Activated naive CD4-positive, alpha-beta T cell treated with anti-CD3 and anti-CD28 coated beads, Interleukin-2, amount 50 U/mL, for 16 hours (primary cell): ENCODE measurements at regions not wholly inside any gene's neighbourhood (a gene's known extent, or its start where the extent isn't known, plus 50 kb on each side); places are given as distances from the start of the nearest gene placed in this dataset.
"Not testable (repeated sequence)": the region's sequence is repeated elsewhere in the genome, so short reads cannot be mapped to it uniquely, and the experiment has no call there.

Experiments used
- DNase-seq: peaks from one replicate; pipeline ENCODE4 v3.0.0-alpha.2; 2020

GRCh38 chr7:136303162-136303561 lies 326.0 kb upstream of the MTPN start:
- no peak for DNase-seq

DNA sequence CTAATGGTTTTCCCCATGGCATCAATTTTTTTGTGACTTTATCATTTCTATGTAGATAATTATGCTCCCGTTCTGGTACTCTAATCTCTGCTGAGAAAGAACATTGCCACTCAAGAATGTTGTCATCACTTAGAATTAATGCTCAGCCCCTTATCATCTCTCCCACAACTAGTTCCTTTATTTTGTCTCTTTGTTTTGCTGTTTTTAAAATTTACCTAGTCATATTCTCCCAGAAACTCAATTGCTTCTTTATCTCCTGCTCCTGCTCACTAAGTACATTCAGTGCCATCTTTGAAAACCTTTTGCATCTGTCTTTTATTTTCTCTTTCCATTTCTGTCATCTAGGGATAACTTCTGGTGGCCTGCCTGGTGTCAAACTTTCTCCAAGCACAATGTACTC lies 324.9 kb upstream of the MTPN start:
- no peak for DNase-seq

DNA sequence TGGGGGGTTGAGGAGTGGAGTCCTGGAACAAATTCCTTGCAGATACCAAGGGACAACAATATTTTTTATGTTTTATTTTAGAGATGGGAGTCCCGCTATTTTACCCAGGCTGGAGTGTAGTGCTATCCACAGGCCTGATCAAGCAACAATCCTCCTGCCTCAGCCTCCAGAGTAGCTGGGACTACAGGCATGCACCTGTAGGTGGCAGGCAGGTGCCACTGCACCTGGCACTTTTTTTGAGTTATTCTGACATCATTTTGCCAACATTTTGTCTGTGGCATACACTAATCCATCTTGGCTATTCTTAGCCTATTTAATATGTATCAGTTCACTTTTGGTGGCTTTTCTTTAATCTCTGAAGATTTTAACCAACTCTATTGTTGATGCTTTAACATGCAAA lies 317.8 kb upstream of the MTPN start:
- DNase-seq = no peak

- no peak for DNase-seq
Observed at GRCh38 chr7:136293841-136294391, 316.8 kb upstream of the MTPN start.

DNA sequence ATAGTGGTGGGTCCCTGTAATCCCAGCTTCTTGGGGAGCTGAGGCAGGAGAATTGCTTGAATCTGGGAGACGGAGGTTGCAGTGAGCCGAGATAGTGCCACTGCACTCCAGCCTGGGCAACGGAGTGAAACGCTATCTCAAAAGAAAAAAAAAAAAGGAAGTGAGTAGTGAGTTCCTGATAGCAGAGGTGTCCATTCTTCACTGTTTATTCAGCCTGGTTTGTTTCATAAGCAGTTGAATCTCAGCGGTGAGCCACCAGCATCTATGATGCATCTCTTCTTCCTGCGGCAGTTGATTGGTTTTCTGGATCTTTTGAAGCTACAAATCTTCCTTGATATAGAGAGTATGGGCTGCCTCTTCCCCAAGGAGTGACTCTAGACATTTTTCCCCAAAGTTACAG lies 316.1 kb upstream of the MTPN start:
- DNase-seq = no peak

GRCh38 chr7:136292365-136292764 lies 315.2 kb upstream of the MTPN start:
- no peak for DNase-seq

GRCh38 chr7:136290351-136290750 lies 313.2 kb upstream of the MTPN start:
- no peak for DNase-seq

GRCh38 chr7:136278057-136278456 lies 300.9 kb upstream of the MTPN start:
- DNase-seq = no peak

- DNase-seq = no peak
Observed at GRCh38 chr7:136275794-136276193, 298.6 kb upstream of the MTPN start.

DNA sequence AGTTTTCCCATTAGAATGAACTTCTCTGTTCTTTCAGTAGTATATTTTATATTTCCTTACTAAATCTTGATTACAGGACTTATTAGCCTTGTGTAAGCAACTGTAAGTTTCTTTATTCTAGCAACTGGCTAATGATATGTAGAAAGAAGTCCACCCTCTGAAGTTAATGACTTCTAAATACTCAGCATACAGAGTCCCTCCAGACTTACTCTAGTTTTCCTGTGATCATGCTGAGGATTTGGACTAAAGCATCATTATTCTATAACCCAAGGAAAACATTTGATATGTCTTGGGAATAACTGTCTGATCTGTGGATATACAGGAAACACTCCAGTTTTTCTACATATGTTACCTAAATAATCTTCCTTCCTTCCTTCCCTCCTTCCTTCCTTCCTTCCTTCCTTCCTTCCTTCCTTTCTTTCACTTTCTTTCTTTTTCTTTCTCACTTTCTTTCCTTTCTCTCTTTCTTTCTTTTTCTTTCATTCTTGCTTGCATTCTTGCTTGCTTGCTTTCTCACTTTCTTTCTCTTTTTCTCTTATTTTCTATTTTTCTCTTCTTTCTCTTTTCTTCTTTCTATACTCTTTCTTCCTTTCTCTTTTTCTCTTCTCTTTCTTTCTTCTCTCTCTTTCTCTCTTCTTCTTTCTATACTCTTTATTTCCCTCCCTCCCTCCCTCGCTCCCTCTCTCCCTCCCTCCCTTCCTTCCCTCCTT lies 297.6 kb upstream of the MTPN start:
- no peak for DNase-seq

- no peak for DNase-seq
Observed at GRCh38 chr7:136272934-136273333, 295.8 kb upstream of the MTPN start.

DNA sequence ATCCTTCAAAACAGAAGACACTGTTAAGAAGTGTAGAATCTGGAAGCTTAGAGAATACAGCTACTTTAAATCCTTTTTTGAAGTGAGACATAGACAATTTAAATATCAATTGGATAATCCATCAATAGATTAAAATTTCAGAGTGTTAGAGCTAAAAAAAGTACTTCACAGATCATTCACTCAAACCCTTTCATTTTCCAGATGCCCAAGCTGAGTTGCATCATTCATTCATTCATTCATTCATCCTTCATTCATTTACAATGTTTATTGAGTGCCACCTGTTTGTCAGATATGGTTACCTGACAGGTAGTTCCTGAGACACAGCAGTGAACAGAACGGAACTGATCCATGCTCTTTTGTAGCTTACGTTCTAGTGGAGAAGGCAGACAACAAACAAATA lies 290.7 kb upstream of the MTPN start:
- no peak for DNase-seq

GRCh38 chr7:136266457-136266856 lies 289.3 kb upstream of the MTPN start:
- DNase-seq = no peak

- DNase-seq = not testable (repeated sequence)
Observed at GRCh38 chr7:136264304-136264703, 287.1 kb upstream of the MTPN start.

GRCh38 chr7:136263112-136263860 lies 286.1 kb upstream of the MTPN start:
- DNase-seq = not testable (repeated sequence)

GRCh38 chr7:136260591-136260990 lies 283.4 kb upstream of the MTPN start:
- DNase-seq = not testable (repeated sequence)

GRCh38 chr7:136259074-136259473 lies 281.9 kb upstream of the MTPN start:
- DNase-seq = no peak

DNA sequence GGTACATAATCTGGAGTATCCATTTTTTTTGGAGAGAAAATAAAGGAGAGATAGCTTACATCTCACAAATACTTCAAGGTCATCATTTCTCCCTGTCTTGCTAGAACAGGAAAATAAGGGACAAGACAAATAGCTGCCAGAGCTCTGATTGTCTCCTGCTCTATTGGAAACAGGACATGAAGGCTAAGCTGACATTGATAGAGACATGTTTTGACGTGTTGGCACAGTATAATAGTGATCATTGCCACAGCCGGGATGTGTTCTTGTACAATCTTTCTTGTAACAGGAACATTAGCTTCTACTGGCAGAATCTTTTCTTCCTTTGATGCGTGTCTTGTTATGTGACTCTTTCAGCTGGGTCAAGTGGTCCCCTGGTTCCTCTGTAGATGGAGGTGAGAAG lies 279.3 kb upstream of the MTPN start:
- DNase-seq = no peak

DNA sequence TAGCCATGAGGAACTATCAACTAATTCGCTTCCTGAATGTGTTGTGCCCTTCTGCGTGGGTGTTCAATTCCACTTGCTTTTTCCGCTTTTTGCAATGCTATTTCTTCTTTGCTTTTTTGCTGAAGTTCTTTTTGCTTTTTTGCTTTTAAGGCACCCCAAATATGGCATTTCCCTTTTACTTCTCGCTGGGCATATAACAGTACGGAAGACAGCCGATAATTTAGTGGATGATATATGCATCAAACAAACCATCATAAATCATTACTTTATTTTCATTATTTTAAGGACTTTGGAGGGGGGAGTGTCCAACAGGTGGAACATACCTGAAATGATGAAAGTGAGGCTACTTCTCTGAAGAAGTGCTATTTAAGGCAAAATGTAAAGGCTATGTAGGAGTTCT lies 277.0 kb upstream of the MTPN start:
- no peak for DNase-seq

- no peak for DNase-seq
Observed at GRCh38 chr7:136251826-136252225, 274.7 kb upstream of the MTPN start.

GRCh38 chr7:136247211-136247610 lies 270.1 kb upstream of the MTPN start:
- DNase-seq = no peak

DNA sequence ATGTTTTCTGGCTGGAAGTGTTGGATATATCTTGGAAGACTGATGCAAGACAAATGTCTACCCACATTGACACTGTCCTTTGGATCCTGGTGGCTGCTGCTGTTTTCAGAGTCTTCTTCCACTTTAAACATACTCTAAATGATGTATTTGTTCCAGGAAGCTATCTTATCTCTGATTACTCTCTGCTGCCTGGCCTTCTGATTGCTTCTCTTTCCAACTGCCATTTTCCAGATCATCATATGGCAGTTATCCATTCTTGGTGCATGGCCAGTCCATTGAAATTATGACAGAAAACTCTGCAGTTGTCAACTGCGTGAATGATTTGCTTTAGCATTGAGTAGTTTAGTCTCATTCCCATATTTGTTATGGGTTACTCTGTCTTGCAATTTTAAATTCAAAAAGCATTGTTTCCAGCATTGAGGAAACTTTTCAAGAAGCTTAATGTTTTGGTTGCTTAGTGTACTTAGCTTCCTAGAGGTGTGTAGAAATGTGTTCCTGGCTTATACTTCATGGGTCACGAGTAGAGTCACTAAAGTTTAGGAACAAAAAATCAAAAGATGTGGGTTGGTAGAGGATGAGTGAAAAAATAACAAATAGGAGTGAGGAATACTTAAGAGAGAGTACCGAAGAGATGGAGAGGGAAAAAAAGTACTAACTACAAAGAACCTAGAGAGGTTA lies 268.3 kb upstream of the MTPN start:
- DNase-seq = no peak

DNA sequence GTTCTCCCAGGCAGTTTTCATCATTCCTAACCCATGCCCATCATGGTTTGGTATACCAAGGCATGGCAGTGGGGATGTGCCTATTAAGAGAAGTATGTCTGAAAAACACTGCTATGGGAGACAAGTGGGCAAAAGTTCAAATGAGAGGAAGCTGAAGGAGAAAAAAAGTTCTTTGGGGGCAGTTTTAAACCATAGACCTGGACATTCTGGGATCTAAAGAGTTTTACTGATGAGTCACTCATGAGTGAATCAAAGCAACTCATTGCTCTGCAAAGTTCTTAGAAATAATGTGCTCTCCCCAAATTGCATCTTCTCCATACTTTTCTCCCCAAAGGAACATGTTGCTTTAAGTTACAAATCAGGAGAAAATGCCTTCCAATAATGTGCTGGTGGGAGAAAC lies 256.9 kb upstream of the MTPN start:
- DNase-seq = no peak

DNA sequence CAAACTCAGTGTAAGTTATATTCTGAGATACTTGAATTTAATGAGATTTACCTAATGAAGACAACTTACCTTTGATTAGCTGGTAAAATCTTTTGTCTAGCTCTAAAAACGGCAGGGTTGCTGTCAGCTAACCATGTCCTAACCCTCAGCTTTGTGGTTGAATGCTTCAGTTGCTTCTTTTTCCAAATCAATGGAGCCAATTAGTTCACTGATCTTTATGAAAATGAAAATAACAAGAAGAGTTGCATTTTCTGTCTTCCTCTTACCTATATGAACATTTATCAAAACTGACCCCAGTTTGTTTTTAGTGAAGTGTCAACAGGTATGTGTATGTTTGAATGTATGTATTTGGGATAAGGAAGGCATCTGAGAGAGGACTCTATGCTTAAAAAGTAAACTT lies 253.1 kb upstream of the MTPN start:
- no peak for DNase-seq
